T-helper 17 cell (primary cell): ENCODE measurements at regions not wholly inside any gene's neighbourhood (a gene's known extent, or its start where the extent isn't known, plus 50 kb on each side); places are given as distances from the start of the nearest gene placed in this dataset.
"Not testable (repeated sequence)": the region's sequence is repeated elsewhere in the genome, so short reads cannot be mapped to it uniquely, and the experiment has no call there.

ENCODE experiments used
- ATAC-seq: fragments of 150-1000 bp; cut with Tn5 transposase; 2 replicates; pipeline ENCODE4 v1.10.0; 2021; ENCODE audit warnings: mild to moderate bottlenecking, moderate library complexity
- DNase-seq, 3 donors: peaks; one replicate each; pipeline versions ENCODE4 v3.0.0 to v3.0.0-alpha.2; 2020 to 2021
- H3K9me3 ChIP-seq: one replicate; pipeline ENCODE4 v1.7.0; 2013; ENCODE audit warnings: low read length, mild to moderate bottlenecking; ENCODE audit not compliant: control insufficient read depth, poor library complexity, severe bottlenecking
- H3K27ac Mint-ChIP-seq: one replicate; pipeline ENCODE4 v1.8.0; 2022; ENCODE audit warnings: mild to moderate bottlenecking, moderate library complexity, mixed read lengths
- H3K27me3 Mint-ChIP-seq: one replicate; pipeline ENCODE4 v1.8.0; 2022; ENCODE audit warnings: mixed read lengths
- H3K36me3 Mint-ChIP-seq: one replicate; pipeline ENCODE4 v1.8.0; 2022; ENCODE audit warnings: low read depth, mixed read lengths
- H3K4me1 Mint-ChIP-seq: one replicate; pipeline ENCODE4 v1.8.0; 2022; ENCODE audit warnings: mild to moderate bottlenecking, mixed read lengths
- H3K4me3 Mint-ChIP-seq: one replicate; pipeline ENCODE4 v1.8.0; 2022; ENCODE audit warnings: mild to moderate bottlenecking, moderate library complexity, mixed read lengths

- no peak overlapping the region for H3K27ac Mint-ChIP-seq
- H3K9me3 ChIP-seq, result no peaks in the 10 kb centered on the region
- DNase-seq (no peak), ATAC-seq (no peak)
- peaks cover 4% of the 10 kb centered on the region for H3K4me1 Mint-ChIP-seq
- no peaks in the 10 kb centered on the region for H3K36me3 Mint-ChIP-seq
- H3K4me3 Mint-ChIP-seq, result no peak overlapping the region
- peaks cover 32% of the 10 kb centered on the region for H3K27me3 Mint-ChIP-seq
These were observed 102.3 kb upstream of the CYRIA start for GRCh38 chr2:16767789-16768476.

GRCh38 chr2:16765356-16765755, 99.7 kb upstream of the CYRIA start:
- peaks cover 21% of the 10 kb centered on the region for H3K27me3 Mint-ChIP-seq
- H3K36me3 Mint-ChIP-seq, result no peaks in the 10 kb centered on the region
- ATAC-seq, result no peak
- H3K4me1 Mint-ChIP-seq, result peaks cover 4% of the 10 kb centered on the region
- no peak for DNase-seq
- no peak overlapping the region for H3K27ac Mint-ChIP-seq
- no peak overlapping the region for H3K4me3 Mint-ChIP-seq
- H3K9me3 ChIP-seq, result no peaks in the 10 kb centered on the region

- Mint-ChIP-seq H3K4me3 (no peak overlapping the region), H3K27ac (no peak overlapping the region), H3K27me3 (peaks cover 13% of the 10 kb centered on the region), H3K4me1 (peaks cover 4% of the 10 kb centered on the region), H3K36me3 (no peaks in the 10 kb centered on the region)
- DNase-seq (no peak), ATAC-seq (no peak)
- no peaks in the 10 kb centered on the region for H3K9me3 ChIP-seq
These were observed 98.9 kb upstream of the CYRIA start for GRCh38 chr2:16764487-16764886.

GRCh38 chr2:16763493-16763899, 97.9 kb upstream of the CYRIA start:
- H3K4me1 Mint-ChIP-seq, result peaks cover 4% of the 10 kb centered on the region
- no peak overlapping the region for H3K27ac Mint-ChIP-seq
- DNase-seq (no peak), ATAC-seq (no peak)
- H3K9me3 ChIP-seq, result no peaks in the 10 kb centered on the region
- no peaks in the 10 kb centered on the region for H3K36me3 Mint-ChIP-seq
- peaks cover 6% of the 10 kb centered on the region for H3K27me3 Mint-ChIP-seq
- no peak overlapping the region for H3K4me3 Mint-ChIP-seq

GRCh38 chr2:16763056-16763455, 97.4 kb upstream of the CYRIA start:
- no peak overlapping the region for H3K4me3 Mint-ChIP-seq
- H3K4me1 Mint-ChIP-seq, result peaks cover 4% of the 10 kb centered on the region
- no peaks in the 10 kb centered on the region for H3K36me3 Mint-ChIP-seq
- no peaks in the 10 kb centered on the region for H3K9me3 ChIP-seq
- peaks cover 11% of the 10 kb centered on the region for H3K27me3 Mint-ChIP-seq
- no peak overlapping the region for H3K27ac Mint-ChIP-seq
- ATAC-seq (no peak), DNase-seq (no peak)

GRCh38 chr2:16760426-16760825, 94.8 kb upstream of the CYRIA start:
- H3K4me3 Mint-ChIP-seq, result no peak overlapping the region
- peaks cover 4% of the 10 kb centered on the region for H3K4me1 Mint-ChIP-seq
- H3K27ac Mint-ChIP-seq, result no peak overlapping the region
- no peak for ATAC-seq
- DNase-seq, result no peak
- no peaks in the 10 kb centered on the region for H3K36me3 Mint-ChIP-seq
- peaks cover 25% of the 10 kb centered on the region for H3K27me3 Mint-ChIP-seq
- no peaks in the 10 kb centered on the region for H3K9me3 ChIP-seq

- ATAC-seq (peak; percentile 77), DNase-seq (peak; percentile 28 to 39 (median 37))
- Mint-ChIP-seq H3K4me1 (no peaks in the 10 kb centered on the region), H3K27ac (no peak overlapping the region), H3K36me3 (no peaks in the 10 kb centered on the region), H3K4me3 (no peak overlapping the region), H3K27me3 (peaks cover 25% of the 10 kb centered on the region)
- H3K9me3 ChIP-seq, result no peaks in the 10 kb centered on the region
These were observed 91.4 kb upstream of the CYRIA start for GRCh38 chr2:16756831-16757644.

- peaks cover 19% of the 10 kb centered on the region for H3K27me3 Mint-ChIP-seq
- no peaks in the 10 kb centered on the region for H3K4me1 Mint-ChIP-seq
- no peak overlapping the region for H3K4me3 Mint-ChIP-seq
- no peak overlapping the region for H3K27ac Mint-ChIP-seq
- H3K36me3 Mint-ChIP-seq, result no peaks in the 10 kb centered on the region
- DNase-seq (no peak), ATAC-seq (no peak)
- H3K9me3 ChIP-seq, result no peaks in the 10 kb centered on the region
These were observed 89.8 kb upstream of the CYRIA start for GRCh38 chr2:16755442-16755841.

- not testable (repeated sequence) for H3K4me1 Mint-ChIP-seq, ATAC-seq, H3K4me3 Mint-ChIP-seq
These were observed 87.4 kb upstream of the CYRIA start for GRCh38 chr2:16753025-16753424.

GRCh38 chr2:16750925-16751214, 85.2 kb upstream of the CYRIA start:
- H3K4me1 Mint-ChIP-seq, DNase-seq, H3K9me3 ChIP-seq, H3K36me3 Mint-ChIP-seq, H3K4me3 Mint-ChIP-seq, H3K27ac Mint-ChIP-seq, ATAC-seq: not testable (repeated sequence)
- H3K27me3 Mint-ChIP-seq, result peaks cover 16% of the 10 kb centered on the region

More at GRCh38 chr2:16753025-16753424, 87.4 kb upstream of the CYRIA start:
- not testable (repeated sequence) for DNase-seq, H3K36me3 Mint-ChIP-seq, H3K9me3 ChIP-seq, H3K27ac Mint-ChIP-seq
- H3K27me3 Mint-ChIP-seq, result peaks cover 15% of the 10 kb centered on the region

- Mint-ChIP-seq H3K4me3 (no peak overlapping the region), H3K36me3 (no peaks in the 10 kb centered on the region), H3K27ac (no peak overlapping the region), H3K4me1 (no peaks in the 10 kb centered on the region), H3K27me3 (peaks cover 19% of the 10 kb centered on the region)
- no peak for ATAC-seq
- no peaks in the 10 kb centered on the region for H3K9me3 ChIP-seq
- DNase-seq, result no peak
These were observed 84.7 kb upstream of the CYRIA start for GRCh38 chr2:16750175-16750924.

GRCh38 chr2:16748511-16749266, 83.1 kb upstream of the CYRIA start:
- H3K4me3 Mint-ChIP-seq, DNase-seq, H3K9me3 ChIP-seq, H3K36me3 Mint-ChIP-seq, H3K4me1 Mint-ChIP-seq, H3K27ac Mint-ChIP-seq, ATAC-seq: not testable (repeated sequence)
- H3K27me3 Mint-ChIP-seq, result peaks cover 19% of the 10 kb centered on the region

GRCh38 chr2:16747689-16748088, 82.1 kb upstream of the CYRIA start:
- H3K4me1 Mint-ChIP-seq, result no peaks in the 10 kb centered on the region
- no peak overlapping the region for H3K4me3 Mint-ChIP-seq
- H3K36me3 Mint-ChIP-seq, result no peaks in the 10 kb centered on the region
- peaks cover 19% of the 10 kb centered on the region for H3K27me3 Mint-ChIP-seq
- H3K27ac Mint-ChIP-seq, result no peak overlapping the region
- DNase-seq (no peak), ATAC-seq (no peak)
- no peaks in the 10 kb centered on the region for H3K9me3 ChIP-seq
